SU-DHL-6 (cell line): ENCODE measurements at regions not wholly inside any gene's neighbourhood (a gene's known extent, or its start where the extent isn't known, plus 50 kb on each side); places are given as distances from the start of the nearest gene placed in this dataset.

ENCODE experiments used
- H2AFZ ChIP-seq: fragments of 200-600 bp; sonication (generic); 2 replicates; pipeline ENCODE4 v1.6.1; 2014; ENCODE audit warnings: low read depth, mild to moderate bottlenecking, moderate library complexity, mixed read lengths, antibody characterized with exemption, low read length; ENCODE audit not compliant: severe bottlenecking
- H3F3A ChIP-seq: fragments of 200-600 bp; shearing (Covaris generic); 2 replicates; pipeline ENCODE4 v1.6.0; 2016; ENCODE audit warnings: antibody characterized with exemption, mild to moderate bottlenecking; ENCODE audit not compliant: insufficient read depth
- H3K27ac ChIP-seq: fragments of 200-600 bp; sonication (generic); 2 replicates; pipeline ENCODE4 v1.5.1; 2016; ENCODE audit warnings: low read depth, mild to moderate bottlenecking, low read length, moderate library complexity, mixed read lengths
- H3K27me3 ChIP-seq: fragments of 200-600 bp; sonication (generic), shearing (Covaris generic); 2 replicates; pipeline ENCODE4 v1.6.0; 2014; ENCODE audit warnings: mild to moderate bottlenecking, low read length
- H3K36me3 ChIP-seq: fragments of 200-600 bp; sonication (generic); 2 replicates; pipeline ENCODE4 v1.6.1; 2014; ENCODE audit warnings: mild to moderate bottlenecking, low read length, mixed read lengths
- H3K4me2 ChIP-seq: fragments of 300-600, 200-600 bp; shearing (Covaris generic), sonication (generic); 2 replicates; pipeline ENCODE4 v1.6.0; 2014; ENCODE audit warnings: low read length, low read depth, mild to moderate bottlenecking; ENCODE audit not compliant: poor library complexity, severe bottlenecking
- H3K4me3 ChIP-seq: fragments of 200-600 bp; sonication (generic); 2 replicates; pipeline ENCODE4 v1.5.1; 2014; ENCODE audit warnings: antibody characterized with exemption, low read length, mild to moderate bottlenecking, mixed read lengths; ENCODE audit not compliant: insufficient read depth, poor library complexity, severe bottlenecking
- H3K79me2 ChIP-seq: fragments of 200-600 bp; sonication (generic); 2 replicates; pipeline ENCODE4 v1.6.1; 2014; ENCODE audit warnings: mild to moderate bottlenecking, low read length, moderate library complexity; ENCODE audit not compliant: insufficient read depth
- H3K9ac ChIP-seq: fragments of 200-600 bp; sonication (generic); 2 replicates; pipeline ENCODE4 v1.7.0; 2014; ENCODE audit warnings: mild to moderate bottlenecking, low read length
- H3K9me2 ChIP-seq: fragments of 200-600 bp; sonication (generic); replicated peaks from 2 replicates; pipeline ENCODE4 v1.6.1; 2014; ENCODE audit warnings: low read length; ENCODE audit not compliant: insufficient read depth
- H3K9me3 ChIP-seq: fragments of 200-600 bp; sonication (generic); 2 replicates; pipeline ENCODE4 v1.6.1; 2014; ENCODE audit warnings: low read length, mixed read lengths; ENCODE audit not compliant: insufficient read depth
- H4K20me1 ChIP-seq: fragments of 200-600 bp; sonication (generic); 2 replicates; pipeline ENCODE4 v1.6.1; 2014; ENCODE audit warnings: low read depth, mild to moderate bottlenecking, antibody characterized with exemption, low read length, moderate library complexity, mixed read lengths
- EZH2phosphoT487 ChIP-seq: fragments of 200-600 bp; sonication (generic), shearing (Covaris generic); conservative IDR thresholded peaks from 2 replicates; pipeline ENCODE4 v1.6.1; 2018; ENCODE audit warnings: mild to moderate bottlenecking, antibody characterized with exemption, low read length, moderate library complexity, mixed read lengths
- TF ChIP-seq, protein P1 (sequence below): fragments of 200-600 bp; sonication (generic); IDR thresholded peaks from one replicate; pipeline ENCODE4 v1.5.1; 2017; ENCODE audit warnings: antibody characterized with exemption, mild to moderate bottlenecking, low read length, moderate library complexity; ENCODE audit not compliant: insufficient read depth, poor library complexity, severe bottlenecking

DNA sequence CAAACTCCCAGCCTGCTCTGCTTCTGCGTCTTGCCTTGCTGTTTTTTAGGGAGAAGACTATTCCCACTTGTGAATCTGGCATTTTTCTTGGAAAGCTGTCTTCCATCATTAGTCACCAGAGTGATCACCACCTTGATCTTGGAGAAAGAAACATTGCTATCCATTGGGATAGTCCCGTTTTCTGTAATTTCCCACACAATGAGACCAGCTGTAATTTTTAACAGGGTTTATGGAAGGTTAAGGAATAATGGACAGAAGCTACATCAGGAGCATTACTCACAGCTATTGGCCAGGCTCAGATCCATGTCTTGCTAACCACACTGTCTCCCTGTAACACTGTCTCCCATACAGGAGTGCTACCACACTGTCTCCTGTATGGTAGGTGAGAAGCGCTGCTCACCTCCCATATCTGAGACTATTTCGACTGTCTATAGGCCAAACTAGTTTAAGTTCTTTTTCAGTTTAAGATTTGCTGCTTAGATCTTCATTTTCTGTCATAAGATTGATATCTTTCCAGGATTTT lies 523.0 kb downstream of the SPRY1 start:
- H3K9ac ChIP-seq = no peak overlapping the region
- no peaks in the 10 kb centered on the region for H3K79me2 ChIP-seq
- no peak overlapping the region for H3K4me2 ChIP-seq
- TF ChIP-seq, protein P1, sequence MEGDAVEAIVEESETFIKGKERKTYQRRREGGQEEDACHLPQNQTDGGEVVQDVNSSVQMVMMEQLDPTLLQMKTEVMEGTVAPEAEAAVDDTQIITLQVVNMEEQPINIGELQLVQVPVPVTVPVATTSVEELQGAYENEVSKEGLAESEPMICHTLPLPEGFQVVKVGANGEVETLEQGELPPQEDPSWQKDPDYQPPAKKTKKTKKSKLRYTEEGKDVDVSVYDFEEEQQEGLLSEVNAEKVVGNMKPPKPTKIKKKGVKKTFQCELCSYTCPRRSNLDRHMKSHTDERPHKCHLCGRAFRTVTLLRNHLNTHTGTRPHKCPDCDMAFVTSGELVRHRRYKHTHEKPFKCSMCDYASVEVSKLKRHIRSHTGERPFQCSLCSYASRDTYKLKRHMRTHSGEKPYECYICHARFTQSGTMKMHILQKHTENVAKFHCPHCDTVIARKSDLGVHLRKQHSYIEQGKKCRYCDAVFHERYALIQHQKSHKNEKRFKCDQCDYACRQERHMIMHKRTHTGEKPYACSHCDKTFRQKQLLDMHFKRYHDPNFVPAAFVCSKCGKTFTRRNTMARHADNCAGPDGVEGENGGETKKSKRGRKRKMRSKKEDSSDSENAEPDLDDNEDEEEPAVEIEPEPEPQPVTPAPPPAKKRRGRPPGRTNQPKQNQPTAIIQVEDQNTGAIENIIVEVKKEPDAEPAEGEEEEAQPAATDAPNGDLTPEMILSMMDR = no peak
- no peak for TF ChIP-seq EZH2phosphoT487
- H4K20me1 ChIP-seq = no peaks in the 10 kb centered on the region
- H3F3A ChIP-seq = no peaks in the 10 kb centered on the region
- H3K4me3 ChIP-seq = no peak overlapping the region
- H2AFZ ChIP-seq = no peak overlapping the region
- H3K9me3 ChIP-seq = no peaks in the 10 kb centered on the region
- H3K27ac ChIP-seq = no peak overlapping the region
- no peaks in the 10 kb centered on the region for H3K36me3 ChIP-seq
- no peaks in the 10 kb centered on the region for H3K27me3 ChIP-seq
- no peaks in the 10 kb centered on the region for H3K9me2 ChIP-seq

DNA sequence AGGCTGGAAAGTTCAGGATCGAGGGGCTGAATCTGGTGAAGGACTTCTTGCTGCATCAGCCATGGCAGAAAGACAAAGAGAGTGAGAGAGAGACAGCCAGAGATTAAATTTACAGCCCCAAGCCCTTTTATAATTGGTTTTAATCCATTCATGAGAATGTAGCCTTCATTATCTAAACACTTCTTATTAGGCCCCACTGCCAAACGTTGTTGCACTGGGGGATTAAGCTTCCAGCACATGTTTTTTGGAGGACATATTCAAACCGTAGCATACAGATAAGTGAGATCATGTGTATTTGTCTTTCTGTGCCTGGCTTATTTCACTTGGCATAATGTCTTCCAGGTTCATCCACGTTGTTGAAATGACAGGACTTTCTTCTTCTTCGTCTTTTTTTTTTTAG lies 524.7 kb downstream of the SPRY1 start:
- Histone ChIP-seq H3K27ac (no peak overlapping the region), H3K4me2 (no peak overlapping the region), H3K9ac (no peak overlapping the region)

DNA sequence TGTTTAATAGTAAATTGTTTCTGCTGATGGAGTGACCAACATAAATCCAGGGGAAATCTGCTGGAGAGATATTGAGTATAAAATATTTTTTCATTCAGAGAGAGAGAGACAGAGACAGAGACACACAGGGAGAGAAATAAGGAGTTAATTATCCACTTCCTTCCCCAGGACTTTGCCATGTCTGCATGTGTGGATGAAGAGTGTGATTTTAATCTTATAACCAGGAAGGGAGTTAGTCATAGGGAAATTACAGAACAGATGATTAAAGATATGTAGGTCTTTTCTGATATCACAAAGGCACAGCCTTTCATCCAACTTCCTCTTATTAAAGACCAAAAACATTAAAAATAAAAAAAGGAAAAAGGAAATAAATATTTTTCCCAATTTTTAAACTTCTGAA lies 526.3 kb downstream of the SPRY1 start:
- Histone ChIP-seq H3K9ac (no peak overlapping the region), H3K4me3 (no peak overlapping the region), H3K27ac (no peak overlapping the region), H3K9me2 (no peaks in the 10 kb centered on the region), H3K79me2 (no peaks in the 10 kb centered on the region), H2AFZ (no peak overlapping the region), H3K9me3 (no peaks in the 10 kb centered on the region), H3K4me2 (no peak overlapping the region), H3K36me3 (no peaks in the 10 kb centered on the region), H4K20me1 (no peaks in the 10 kb centered on the region), H3F3A (no peaks in the 10 kb centered on the region), H3K27me3 (no peaks in the 10 kb centered on the region)
- TF ChIP-seq EZH2phosphoT487 = no peak
- TF ChIP-seq, protein P1 = no peak

More for the DNA sequence above, 524.7 kb downstream of the SPRY1 start:
- no peak overlapping the region for H2AFZ ChIP-seq
- no peaks in the 10 kb centered on the region for H3K9me3 ChIP-seq
- H3F3A ChIP-seq = no peaks in the 10 kb centered on the region
- no peaks in the 10 kb centered on the region for H3K36me3 ChIP-seq
- no peaks in the 10 kb centered on the region for H3K79me2 ChIP-seq
- no peak for TF ChIP-seq EZH2phosphoT487
- TF ChIP-seq, protein P1 = no peak
- no peaks in the 10 kb centered on the region for H3K27me3 ChIP-seq
- H4K20me1 ChIP-seq = no peaks in the 10 kb centered on the region
- H3K4me3 ChIP-seq = no peak overlapping the region
- no peaks in the 10 kb centered on the region for H3K9me2 ChIP-seq
